ENCODE measurements at regions not wholly inside any gene's neighbourhood (a gene's known extent, or its start where the extent isn't known, plus 50 kb on each side); places are given as distances from the start of the nearest gene placed in this dataset.

DNA sequence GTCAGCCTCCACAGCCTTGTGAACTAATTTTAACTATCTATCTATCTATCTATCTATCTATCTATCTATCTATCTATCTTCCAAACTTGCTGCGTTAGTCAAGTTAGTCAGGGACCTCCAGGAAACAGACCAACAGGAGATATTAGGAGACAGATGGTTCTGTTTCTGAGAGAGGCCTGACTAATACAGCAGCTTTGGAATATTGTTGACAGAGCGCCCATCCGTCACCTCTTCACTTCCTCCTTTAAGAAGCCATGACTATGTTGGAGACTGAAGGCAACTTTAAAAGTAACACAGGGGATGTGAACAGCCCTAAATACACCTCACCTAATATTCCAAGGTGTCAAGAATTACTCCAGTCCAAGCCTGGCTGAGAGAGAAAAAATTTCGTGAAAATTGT, 280.9 kb upstream of the IGFBP3 start:
- H3K27ac ChIP-seq = no peak overlapping the region
- intact Hi-C loops (cut with DNase I; ENCODE audit: low total_unique reads) = no loop called here
- H3K4me1 ChIP-seq = no peaks in the 10 kb centered on the region
- H3K9me3 ChIP-seq = no peaks in the 10 kb centered on the region
- H3K4me3 ChIP-seq = no peak overlapping the region
- no peaks in the 10 kb centered on the region for H3K27me3 ChIP-seq
- H3K36me3 ChIP-seq = no peaks in the 10 kb centered on the region
- TF ChIP-seq POLR2A (IDR thresholded peaks at IDR 0.05) = no peak
- TF ChIP-seq, protein P1, sequence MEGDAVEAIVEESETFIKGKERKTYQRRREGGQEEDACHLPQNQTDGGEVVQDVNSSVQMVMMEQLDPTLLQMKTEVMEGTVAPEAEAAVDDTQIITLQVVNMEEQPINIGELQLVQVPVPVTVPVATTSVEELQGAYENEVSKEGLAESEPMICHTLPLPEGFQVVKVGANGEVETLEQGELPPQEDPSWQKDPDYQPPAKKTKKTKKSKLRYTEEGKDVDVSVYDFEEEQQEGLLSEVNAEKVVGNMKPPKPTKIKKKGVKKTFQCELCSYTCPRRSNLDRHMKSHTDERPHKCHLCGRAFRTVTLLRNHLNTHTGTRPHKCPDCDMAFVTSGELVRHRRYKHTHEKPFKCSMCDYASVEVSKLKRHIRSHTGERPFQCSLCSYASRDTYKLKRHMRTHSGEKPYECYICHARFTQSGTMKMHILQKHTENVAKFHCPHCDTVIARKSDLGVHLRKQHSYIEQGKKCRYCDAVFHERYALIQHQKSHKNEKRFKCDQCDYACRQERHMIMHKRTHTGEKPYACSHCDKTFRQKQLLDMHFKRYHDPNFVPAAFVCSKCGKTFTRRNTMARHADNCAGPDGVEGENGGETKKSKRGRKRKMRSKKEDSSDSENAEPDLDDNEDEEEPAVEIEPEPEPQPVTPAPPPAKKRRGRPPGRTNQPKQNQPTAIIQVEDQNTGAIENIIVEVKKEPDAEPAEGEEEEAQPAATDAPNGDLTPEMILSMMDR (IDR thresholded peaks at IDR 0.05) = no peak
- no peak for DNase-seq

DNA sequence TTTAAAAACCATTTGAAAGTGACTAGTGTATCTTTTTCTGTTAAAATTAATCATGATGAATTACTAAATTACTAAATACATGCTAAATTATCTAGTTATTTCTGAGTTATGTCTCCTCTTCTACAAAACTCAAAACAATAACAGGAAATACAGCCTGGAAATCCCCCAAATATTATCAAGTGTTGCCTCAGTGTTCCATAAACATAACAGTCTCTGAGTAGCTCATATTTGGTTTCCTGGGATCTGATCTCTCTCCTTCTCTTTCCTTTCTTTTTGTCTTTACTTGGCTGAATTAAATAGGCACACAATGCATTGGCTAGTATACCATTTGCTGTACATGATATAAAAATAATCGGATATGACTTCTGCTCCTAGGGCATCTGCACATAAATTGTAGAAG, 277.6 kb upstream of the IGFBP3 start:
- Histone ChIP-seq H3K36me3 (no peaks in the 10 kb centered on the region), H3K9me3 (no peaks in the 10 kb centered on the region), H3K27me3 (no peaks in the 10 kb centered on the region), H3K27ac (no peak overlapping the region), H3K4me1 (no peaks in the 10 kb centered on the region), H3K4me3 (no peak overlapping the region)
- DNase-seq = no peak
- intact Hi-C loops (cut with DNase I; ENCODE audit: low total_unique reads) = no loop called here
- TF ChIP-seq, protein P1 (IDR thresholded peaks at IDR 0.05) = no peak
- no peak for TF ChIP-seq POLR2A (IDR thresholded peaks at IDR 0.05)

DNA sequence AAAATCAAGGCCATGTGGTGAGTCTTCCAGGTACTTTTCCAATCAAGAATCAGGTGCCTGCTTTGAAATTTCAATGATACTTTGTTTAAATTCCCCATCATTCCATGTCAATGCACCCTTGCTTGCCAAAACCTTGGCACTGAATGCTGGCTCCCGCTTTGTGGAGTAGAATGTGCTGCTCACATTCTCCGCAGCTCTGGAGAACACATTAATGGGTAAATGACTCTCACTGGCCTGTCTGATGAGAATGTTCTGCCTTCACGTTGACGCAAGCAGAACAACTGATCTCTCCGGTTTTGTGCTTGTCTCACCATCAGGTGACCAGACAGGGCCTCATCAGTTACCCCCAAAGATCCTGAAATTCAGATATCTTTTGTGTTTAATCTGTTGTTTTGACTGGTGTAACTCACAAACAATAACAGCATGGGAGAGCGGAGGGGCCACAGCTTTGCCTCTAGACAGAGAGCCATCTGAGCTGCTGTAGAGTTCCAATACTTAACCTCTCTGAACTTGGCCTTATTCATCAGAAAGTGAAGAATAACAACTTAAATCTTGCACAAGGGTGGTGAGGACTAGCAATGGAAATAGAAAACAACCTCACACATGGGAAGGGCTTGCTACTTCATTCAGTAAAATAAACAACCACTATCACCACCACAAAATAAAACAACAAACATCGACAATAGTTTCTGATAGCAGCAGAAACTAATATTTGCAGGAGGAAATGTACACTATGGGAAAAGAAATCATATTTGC, 276.9 kb upstream of the IGFBP3 start:
- no peak for TF ChIP-seq POLR2A (IDR thresholded peaks at IDR 0.05)
- no peaks in the 10 kb centered on the region for H3K36me3 ChIP-seq
- no peak for DNase-seq
- H3K4me1 ChIP-seq = no peaks in the 10 kb centered on the region
- H3K27me3 ChIP-seq = no peaks in the 10 kb centered on the region
- no peak overlapping the region for H3K27ac ChIP-seq
- no peaks in the 10 kb centered on the region for H3K9me3 ChIP-seq
- intact Hi-C loops (cut with DNase I; ENCODE audit: low total_unique reads) = no loop called here
- H3K4me3 ChIP-seq = no peak overlapping the region

DNA sequence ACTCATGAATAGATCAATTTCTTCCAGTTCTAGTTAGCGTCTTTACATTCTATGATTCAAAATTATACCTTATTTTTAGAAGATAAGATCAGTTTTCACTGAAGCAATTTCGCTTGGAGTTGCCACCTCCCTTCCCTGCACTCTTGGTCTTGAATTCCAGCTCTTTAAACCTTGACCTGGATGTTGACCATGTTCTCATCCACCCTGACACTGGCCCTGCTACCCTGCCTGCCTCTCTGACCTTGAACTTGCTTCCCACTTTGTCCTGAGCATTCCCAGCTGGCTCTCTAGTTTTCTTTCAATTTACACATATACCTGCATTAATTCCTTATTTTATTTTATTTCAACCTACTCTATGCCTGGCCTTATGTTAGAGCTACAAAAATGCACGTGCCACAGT, 274.9 kb upstream of the IGFBP3 start:
- H3K4me3 ChIP-seq = no peak overlapping the region
- no peaks in the 10 kb centered on the region for H3K36me3 ChIP-seq
- H3K27ac ChIP-seq = no peak overlapping the region
- intact Hi-C loops (cut with DNase I; ENCODE audit: low total_unique reads) = no loop called here
- no peaks in the 10 kb centered on the region for H3K9me3 ChIP-seq
- H3K27me3 ChIP-seq = no peaks in the 10 kb centered on the region
- no peaks in the 10 kb centered on the region for H3K4me1 ChIP-seq
- DNase-seq = no peak
- TF ChIP-seq POLR2A (IDR thresholded peaks at IDR 0.05) = no peak
- TF ChIP-seq, protein P1 (IDR thresholded peaks at IDR 0.05) = no peak

DNA sequence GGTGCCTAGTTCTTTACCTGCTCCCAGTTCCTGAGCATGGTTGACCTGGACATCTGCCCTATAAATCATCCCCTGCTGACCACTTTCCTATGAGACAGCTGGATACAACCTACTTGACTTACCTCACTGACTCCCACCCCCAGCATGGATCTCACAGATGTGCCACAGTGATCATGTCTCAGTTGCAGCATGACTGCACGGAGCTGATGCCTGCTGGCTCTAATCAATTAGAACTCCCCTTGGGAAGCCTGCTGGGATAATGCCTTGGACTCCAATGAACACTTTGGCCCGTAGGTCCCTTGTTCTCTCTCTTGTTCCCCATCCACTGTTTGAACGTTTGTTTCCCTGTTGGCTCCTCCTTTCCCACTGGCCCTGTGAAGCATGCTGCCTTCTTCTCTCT, 271.2 kb upstream of the IGFBP3 start:
- Histone ChIP-seq H3K4me1 (no peaks in the 10 kb centered on the region), H3K27ac (no peak overlapping the region), H3K36me3 (no peaks in the 10 kb centered on the region), H3K27me3 (no peaks in the 10 kb centered on the region), H3K4me3 (no peak overlapping the region), H3K9me3 (no peaks in the 10 kb centered on the region)
- intact Hi-C loops (cut with DNase I; ENCODE audit: low total_unique reads) = no loop called here
- TF ChIP-seq POLR2A (IDR thresholded peaks at IDR 0.05) = no peak
- TF ChIP-seq, protein P1 (IDR thresholded peaks at IDR 0.05) = no peak
- no peak for DNase-seq

DNA sequence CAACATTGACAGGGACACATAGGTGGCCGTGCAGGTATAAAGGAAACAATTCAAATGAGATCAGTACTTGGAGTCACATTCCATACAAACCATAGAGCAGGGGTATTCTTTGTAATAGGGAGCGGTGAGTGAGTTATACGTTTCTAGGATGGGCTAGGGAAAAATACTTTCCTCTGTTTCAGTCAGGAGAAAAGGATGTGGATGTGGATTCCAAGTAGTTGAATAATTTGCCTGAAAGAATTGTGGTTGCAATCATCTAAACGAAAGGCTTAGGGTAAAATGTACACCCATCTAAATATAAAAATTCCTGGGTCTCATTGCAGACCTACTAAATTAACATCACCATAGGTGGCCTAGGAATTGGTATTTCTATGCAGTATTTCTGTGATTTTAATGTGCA, 270.7 kb upstream of the IGFBP3 start:
- H3K9me3 ChIP-seq = no peaks in the 10 kb centered on the region
- no peaks in the 10 kb centered on the region for H3K4me1 ChIP-seq
- no peak for TF ChIP-seq POLR2A (IDR thresholded peaks at IDR 0.05)
- TF ChIP-seq, protein P1 (IDR thresholded peaks at IDR 0.05) = no peak
- no peak overlapping the region for H3K27ac ChIP-seq
- no peak for DNase-seq
- no peaks in the 10 kb centered on the region for H3K36me3 ChIP-seq
- no peaks in the 10 kb centered on the region for H3K27me3 ChIP-seq
- intact Hi-C loops (cut with DNase I; ENCODE audit: low total_unique reads) = no loop called here
- H3K4me3 ChIP-seq = no peak overlapping the region
